Bone marrow (tissue), 2 donors: ENCODE measurements at regions not wholly inside any gene's neighbourhood (a gene's known extent, or its start where the extent isn't known, plus 50 kb on each side); places are given as distances from the start of the nearest gene placed in this dataset.
A peak's percentile ranks its signal among the peaks of the same experiment; 100 is the strongest.
"Not testable (repeated sequence)": the region's sequence is repeated elsewhere in the genome, so short reads cannot be mapped to it uniquely, and the experiment has no call there.

Experiments
- DNase-seq, 2 donors: peaks; one replicate each; lab custom pipeline; 2025; lab: John Stamatoyannopoulos, UW

DNA sequence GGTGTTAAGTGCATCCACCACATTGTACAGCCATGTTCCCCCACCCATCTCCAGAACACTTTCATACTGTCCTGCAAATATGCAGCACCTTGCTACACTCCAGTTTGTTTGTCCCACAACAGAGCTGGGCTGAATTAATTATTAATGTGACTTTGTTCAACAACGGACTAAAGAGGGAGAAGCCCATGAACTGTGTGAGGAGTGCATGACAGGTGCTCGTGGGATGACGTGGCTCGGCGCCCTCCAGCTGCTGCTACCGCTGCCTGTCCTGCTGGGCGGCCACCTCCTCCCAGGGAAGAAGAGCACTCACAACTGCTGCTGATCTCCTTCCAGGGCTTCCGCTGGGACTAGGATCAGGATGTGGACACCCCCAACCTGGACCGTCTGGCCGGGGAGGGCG lies 111.2 kb upstream of the DEFB108B start:
- not testable (repeated sequence) for DNase-seq

DNA sequence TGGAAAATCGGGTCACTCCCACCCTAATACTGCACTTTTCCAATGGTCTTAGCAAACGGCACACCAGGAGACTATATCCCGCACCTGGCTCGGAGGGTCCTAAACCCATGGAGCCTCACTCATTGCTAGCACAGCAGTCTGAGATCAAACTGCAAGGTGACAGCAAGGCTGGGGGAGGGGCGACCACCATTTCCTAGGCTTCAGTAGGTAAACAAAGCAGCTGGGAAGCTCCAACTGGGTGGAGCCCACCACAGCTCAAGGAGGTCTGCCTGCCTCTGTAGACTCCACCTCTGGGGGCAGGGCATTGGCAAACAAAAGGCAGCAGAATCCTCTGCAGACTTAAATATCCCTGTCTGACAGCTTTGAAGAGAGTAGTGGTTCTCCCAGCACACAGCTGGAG lies 109.0 kb upstream of the DEFB108B start:
- not testable (repeated sequence) for DNase-seq

DNA sequence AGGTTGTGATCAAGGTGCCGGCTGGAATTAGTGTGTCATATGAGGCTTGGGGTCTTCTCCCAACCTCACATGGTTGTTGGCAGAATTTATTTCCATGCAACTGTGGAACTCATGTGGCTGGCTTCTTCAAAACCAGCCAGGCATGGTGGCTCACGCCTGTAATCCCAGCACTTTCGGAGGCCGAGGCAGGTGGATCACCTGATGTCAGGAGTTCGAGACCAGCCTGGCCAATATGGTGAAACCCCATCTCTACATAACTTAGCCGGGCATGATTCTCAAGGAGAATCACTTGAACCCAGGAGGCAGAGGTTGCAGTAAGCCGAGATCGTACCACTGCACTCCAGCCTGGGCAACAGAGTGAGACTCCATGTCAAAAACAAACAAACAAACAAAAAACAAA lies 102.3 kb upstream of the DEFB108B start:
- DNase-seq = not testable (repeated sequence)

DNA sequence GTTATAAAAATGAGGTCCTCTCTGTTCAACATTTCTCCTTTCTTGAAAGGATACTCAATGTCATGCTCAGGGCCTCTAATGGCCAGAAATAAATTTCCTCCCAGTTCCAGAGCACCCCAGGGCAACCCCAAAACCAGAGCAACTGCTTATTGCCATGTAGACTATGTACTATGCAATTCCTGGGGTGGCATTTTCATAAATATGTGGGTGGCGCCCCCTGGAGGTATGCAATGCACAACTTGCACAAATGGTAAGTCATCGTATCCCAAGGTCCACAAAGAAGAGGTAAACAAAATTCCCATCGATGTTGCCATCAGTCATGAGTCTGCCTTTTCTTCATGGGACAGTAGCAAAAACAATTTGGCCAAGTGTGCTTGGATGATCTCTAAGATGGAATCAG lies 98.6 kb upstream of the DEFB108B start:
- DNase-seq = peak in 1 of 2 donors; percentile 0

DNA sequence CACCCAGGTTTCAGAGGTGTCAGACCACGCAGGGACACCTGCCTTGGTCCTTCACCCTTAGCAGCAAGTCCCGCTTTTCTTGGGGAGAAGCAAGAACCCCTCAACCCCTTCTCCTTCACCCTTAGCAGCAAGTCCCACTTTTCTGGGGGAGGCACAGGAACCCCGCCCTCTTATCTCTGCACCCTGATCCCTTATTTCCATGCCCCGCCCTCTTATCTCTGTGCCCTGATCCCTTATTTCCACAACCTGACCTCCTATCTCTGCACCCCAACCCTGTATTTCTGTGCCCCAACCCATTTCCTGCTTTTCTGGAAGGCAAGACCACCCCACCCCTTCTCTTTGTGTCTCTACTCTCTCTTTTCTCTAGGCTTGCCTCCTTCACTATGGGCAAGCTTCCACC lies 94.7 kb upstream of the DEFB108B start:
- not testable (repeated sequence) for DNase-seq

DNA sequence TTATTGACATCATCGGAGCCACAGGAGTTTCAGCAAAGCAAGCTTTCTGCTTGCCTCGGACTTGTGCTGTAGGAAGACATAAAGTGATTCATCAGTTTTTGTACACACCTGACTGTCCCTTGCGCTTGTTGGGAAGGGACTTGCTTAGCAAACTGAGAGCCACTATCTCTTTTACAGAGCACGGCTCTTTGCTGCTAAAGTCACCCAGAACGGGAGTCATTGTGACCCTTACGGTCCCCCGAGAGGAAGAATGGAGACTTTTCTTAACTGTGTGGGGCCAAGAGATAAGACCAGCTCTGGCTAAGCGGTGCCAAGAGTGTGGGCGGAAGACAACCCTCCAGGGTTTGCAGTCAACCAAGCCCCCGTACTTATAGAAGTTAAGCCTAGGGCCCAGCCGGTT lies 89.6 kb upstream of the DEFB108B start:
- DNase-seq = not testable (repeated sequence)

DNA sequence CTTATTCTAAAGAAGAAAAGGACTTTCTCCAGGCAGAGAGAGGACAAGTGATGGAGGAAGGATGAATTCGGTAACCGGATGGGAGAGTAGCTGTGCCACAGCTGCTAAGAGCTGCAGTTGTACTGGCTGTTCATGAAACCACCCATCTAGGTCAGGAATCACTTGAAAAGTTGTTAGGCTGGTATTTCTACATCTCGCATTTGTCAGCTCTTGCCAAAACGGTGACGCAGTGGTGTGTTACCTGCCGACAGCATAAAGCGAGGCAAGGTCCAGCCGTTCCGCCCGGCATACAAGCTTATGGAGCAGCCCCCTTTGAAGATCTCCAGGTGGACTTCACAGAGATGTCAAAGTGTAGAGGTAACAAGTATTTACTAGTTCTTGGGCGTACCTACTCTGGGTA lies 87.3 kb upstream of the DEFB108B start:
- DNase-seq = not testable (repeated sequence)

DNA sequence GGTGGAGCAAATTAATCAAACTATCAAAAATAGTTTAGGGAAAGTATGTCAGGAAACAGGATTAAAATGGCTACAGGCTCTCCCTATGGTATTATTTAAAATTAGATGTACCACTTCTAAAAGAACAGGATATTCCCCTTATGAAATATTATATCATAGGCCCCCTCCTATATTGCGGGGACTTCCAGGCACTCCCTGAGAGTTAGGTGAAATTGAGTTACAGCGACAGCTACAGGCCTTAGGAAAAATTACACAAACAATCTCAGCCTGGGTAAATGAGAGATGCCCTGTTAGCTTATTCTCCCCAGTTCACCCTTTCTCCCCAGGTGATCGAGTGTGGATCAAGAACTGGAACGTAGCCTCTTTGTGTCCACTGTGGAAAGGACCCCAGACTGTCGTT lies 86.7 kb upstream of the DEFB108B start:
- DNase-seq = not testable (repeated sequence)

DNA sequence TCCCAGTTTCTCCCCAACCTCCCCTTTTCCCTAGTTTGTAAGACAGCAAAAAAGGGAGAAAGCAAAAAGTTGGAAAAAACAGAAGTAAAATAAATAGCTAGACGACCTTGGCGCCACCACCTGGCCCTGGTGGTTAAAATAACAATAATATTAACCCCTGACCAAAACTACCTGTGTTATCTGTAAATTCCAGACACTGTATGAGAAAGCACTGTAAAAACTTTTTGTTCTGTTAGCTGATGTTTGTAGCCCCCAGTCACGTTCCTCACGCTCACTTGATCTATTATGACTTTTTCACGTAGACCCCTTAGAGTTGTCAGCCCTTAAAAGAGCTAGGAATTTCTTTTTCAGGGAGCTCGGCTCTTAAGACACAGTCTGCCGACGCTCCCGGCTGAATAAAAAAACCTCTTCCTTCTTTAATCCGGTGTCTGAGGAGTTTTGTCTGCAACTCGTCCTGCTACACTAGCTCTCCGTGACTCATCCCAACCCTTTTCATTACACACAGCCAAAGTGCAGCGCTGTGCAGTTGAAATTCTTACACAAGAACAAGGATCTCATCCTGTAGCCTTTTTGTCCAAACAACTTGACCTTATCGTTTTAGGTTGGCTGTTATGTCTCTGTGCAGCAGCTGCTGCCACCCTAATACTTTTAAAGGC lies 83.9 kb upstream of the DEFB108B start:
- not testable (repeated sequence) for DNase-seq

DNA sequence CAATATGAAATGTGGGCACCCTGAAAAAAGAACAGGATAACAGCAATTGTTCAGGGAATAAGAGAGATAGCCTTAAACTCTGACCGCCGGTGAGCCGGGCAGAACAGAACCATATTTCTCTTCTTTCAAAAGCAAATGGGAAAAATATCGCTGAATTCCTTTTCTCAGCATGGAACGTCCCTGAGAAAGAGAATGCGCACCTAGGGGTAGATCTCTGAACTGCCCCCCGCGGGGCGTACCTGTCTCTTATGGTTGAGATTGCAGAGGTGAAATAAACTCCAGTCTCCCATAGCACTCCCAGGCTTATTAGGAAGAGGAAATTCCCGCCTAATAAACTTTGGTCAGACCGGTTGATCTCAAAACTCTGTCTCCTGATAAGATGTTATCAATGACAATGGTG lies 82.1 kb upstream of the DEFB108B start:
- DNase-seq = not testable (repeated sequence)

DNA sequence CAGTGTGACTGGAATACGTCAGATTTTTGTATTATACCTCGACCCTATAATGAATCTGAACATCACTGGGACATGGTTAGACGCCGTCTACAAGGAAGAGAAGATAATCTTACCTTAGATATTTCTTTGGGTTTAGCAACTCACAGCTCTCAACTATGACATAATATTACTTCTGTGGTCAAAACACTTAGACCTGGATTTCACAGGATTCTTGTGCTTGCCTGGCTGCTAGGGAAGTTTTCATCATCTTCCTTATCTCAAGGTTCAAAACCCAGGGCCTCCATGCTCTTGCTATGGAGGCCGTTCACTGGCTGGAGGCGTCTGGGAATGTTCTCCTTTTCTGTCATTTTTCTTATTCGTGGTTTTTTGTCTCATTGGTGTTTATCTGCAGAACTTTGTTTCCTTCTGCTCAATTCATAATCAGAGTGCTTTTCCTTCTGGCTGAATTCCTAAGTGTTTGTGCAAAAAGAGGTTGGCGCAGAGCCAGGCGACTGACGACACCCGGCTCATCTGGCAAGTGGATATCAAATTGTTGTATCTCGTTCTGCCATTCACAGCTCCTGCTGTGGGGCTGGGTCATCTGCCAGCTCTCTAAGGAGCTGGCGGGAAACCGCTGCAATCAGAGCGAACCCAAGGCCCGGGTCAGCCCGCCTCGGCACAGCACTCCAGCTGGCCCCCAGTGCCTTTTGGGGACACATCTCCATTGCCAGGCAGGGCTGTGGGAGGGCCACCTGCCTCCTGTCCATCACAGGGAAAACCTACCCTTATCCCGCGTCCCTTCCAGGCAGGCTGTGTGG lies 68.1 kb upstream of the DEFB108B start:
- not testable (repeated sequence) for DNase-seq

DNA sequence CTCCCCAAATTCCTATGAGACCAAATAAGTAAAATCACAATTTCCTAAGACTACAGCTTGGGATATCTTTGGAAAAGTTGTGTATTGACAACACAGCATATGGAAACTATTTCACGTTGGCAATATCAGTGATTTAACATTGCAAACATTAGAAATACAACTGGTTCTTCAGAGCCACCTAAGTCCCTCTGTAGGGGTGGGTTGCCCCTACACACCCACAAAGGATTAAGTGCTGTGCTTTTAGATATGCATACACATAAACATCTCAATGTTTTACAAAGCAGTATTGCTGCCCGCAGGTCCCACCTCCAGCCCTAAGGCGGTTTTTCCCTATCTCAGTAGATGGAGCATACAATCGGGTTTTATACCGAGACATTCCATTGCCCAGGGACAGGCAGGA lies 66.0 kb upstream of the DEFB108B start:
- not testable (repeated sequence) for DNase-seq

DNA sequence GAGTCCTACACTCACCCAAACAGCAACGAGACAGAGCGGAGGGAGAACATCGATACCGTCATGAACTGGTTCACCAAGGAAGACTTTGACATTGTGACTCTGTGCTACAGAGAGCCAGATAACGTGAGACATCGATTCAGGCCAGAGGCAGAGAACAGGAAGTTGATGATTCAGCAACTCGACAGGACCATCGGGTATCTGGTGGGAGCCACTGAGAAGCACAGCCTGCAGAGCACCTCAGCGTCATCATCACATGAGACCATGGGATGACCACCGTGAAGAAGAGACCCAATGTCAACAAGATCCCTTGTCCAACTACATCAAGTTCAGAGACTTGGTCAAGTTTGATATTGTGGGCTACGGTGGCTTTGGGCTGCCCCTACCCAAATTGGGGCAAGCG lies 60.8 kb upstream of the DEFB108B start:
- peak in 1 of 2 donors; percentile 8 for DNase-seq

DNA sequence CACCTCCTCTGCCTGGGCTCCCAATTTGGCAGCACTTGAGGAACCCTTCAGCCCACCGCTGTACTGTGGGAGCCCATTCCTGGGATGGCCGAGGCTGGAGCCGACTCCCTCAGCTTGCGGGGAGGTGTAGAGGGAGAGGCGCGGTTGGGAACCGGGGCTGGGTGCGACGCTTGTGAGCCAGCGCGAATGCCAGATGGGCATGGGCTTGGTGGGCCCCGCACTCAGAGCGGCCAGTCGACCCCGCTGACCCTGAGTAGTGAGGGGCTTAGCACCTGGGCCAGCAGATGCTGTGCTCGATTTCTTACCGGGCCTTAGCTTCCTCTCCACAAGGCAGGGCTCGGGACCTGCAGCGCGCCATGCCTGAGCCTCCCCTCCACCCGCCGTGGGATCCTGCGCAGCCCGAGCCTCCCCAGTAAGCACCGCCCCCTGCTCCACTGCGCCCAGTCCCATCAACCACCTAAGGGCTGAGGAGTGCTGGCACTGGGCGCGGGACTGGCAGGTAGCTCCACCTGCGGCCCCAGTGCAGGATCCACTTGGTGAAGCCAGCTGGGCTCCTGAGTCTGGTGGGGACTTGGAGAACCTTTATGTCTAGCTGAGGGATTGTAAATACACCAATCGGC lies 58.3 kb upstream of the DEFB108B start:
- no peak for DNase-seq

DNA sequence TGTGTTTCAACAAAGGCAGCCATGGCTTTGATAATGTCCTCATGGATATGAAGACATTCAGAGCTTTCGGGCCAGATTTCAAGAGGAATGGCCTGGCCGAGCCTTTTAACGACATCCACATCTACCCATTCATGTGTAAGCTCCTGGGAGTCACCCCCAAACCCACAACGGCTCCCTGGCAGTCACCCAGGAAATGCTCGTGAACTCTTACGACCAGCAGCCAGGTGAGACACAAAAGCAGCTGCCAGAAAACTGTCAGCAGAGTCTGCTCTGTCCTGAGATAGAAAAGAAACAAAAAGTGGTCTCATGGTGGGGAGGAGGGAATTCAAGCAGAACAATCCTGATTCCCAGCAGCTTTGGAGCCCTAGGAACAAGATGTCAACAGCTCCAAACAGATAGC lies 52.9 kb upstream of the DEFB108B start:
- DNase-seq = not testable (repeated sequence)

DNA sequence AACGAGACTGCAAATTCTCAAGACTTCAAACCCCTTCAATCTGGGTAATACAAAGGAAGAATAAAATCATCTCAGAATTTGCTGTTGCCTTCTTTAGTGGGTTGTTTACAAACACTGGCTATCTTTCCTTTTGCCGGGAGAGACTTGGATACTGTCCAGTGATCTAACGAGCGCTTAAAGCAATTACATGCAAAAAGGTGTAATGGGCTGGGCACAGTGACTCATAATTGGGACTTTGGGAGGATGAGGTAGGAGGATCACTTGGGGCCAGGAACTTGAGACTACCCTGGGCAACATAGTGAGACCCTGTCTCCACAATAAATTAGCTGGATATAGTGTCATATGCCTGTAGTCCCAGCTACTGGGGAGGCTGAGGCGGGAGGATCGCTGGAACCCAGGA lies 52.2 kb upstream of the DEFB108B start:
- DNase-seq = not testable (repeated sequence)

DNA sequence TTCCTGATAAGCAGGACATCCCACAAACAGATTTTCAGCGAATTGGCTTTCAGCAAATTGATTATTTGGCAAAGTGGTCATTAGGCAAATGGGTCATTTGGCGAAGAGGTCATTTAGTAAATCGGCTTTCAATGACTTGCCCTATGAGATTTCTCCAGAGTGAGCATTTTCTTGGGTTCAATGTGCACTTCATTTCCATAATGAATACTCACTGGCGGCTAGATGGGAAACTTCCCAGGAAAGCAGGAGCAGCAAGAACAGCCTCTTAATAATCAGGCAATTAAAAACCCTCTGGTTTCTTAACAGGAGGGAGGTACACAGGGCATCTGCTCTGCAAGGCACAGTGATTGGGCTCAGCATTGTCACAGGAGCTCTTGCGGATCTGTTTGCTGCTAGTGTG lies 51.5 kb upstream of the DEFB108B start:
- DNase-seq = not testable (repeated sequence)

DNA sequence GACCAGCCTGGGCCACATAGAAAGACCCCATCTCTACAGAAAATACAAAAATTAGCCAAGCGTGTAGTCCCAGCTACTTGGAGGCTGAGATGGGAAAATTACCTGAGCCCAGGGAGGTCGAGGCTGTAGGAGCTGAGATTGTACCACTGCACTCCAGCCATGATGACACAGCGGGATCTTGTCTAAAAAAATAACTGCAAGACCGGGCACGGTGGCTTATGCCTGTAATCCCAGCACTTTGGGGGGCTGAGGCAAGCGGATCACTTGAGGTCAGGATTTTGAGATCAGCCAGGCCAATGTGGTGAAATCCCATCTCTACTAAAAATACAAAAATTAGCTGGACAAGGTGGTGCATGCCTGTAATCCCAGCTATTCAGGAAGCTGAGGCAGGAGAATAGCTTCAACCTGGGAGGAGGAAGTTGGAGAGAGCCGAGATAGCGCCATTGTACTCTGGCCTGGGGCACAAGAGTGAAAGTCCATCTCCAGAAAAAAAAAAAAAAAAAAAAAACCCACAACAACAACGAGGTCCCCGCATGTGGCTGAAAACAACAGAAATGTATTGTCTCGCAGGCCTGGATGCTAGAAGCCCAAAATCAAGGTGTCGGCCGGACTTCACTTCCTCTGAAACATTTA lies 50.7 kb upstream of the DEFB108B start:
- DNase-seq = not testable (repeated sequence)

DNA sequence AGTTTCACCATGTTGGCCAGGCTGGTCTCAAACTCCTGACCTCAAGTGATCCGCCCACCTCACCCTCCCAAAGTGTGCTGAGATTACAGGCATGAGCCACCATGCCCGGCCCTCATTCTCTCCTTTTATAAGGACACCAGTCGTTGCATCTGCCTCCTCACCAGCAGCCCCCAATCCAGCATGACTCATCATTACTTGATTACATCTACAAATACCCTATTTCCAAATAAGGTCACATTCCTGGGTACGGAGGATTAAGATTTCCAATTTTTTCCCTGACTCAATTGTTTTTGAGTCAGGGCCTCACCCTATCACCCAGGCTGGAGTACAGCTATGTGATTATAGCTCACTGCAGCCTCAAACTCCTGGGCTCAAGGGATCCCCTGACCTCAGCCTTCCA lies 49.8 kb upstream of the DEFB108B start:
- not testable (repeated sequence) for DNase-seq
